Cerebellar cortex (tissue), 1 donor: ENCODE measurements at regions not wholly inside any gene's neighbourhood (a gene's known extent, or its start where the extent isn't known, plus 50 kb on each side); places are given as distances from the start of the nearest gene placed in this dataset.
"Not testable (repeated sequence)": the region's sequence is repeated elsewhere in the genome, so short reads cannot be mapped to it uniquely, and the experiment has no call there.

ENCODE experiments used
- DNase-seq: peaks from one replicate; pipeline ENCODE4 v3.0.0-alpha.2; 2015; ENCODE audit warnings: low spot score

GRCh38 chr11:82533628-82534327, 199.9 kb downstream of the FAM181B start:
- DNase-seq: no peak

DNA sequence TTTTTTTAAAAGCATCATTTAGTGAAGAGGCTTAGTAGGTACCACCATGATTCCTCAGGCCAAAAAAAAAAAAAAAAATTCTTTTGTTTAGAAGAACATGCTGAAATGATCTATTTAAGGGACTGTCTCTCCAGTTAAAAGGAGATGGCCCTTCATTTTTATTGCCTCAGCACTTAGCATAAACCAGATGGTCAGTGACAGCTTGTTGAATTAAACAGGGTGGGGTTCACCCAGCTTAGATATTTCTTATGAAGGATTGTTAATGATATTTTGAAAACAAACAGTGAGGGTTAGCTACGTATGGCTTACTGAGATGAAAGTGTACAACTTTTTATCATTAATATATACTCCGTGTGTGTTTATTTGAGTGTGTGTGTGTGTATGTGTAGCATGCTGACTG, 203.7 kb downstream of the FAM181B start:
- DNase-seq: peak; percentile 36

- DNase-seq: peak; percentile 46
Observed at GRCh38 chr11:82527081-82527584, 206.5 kb downstream of the FAM181B start.

GRCh38 chr11:82523141-82523540, 210.5 kb downstream of the FAM181B start:
- no peak for DNase-seq

- DNase-seq: no peak
Observed at GRCh38 chr11:82521427-82521826, 212.2 kb downstream of the FAM181B start.

GRCh38 chr11:82507288-82507687, 226.4 kb downstream of the FAM181B start:
- no peak for DNase-seq

DNA sequence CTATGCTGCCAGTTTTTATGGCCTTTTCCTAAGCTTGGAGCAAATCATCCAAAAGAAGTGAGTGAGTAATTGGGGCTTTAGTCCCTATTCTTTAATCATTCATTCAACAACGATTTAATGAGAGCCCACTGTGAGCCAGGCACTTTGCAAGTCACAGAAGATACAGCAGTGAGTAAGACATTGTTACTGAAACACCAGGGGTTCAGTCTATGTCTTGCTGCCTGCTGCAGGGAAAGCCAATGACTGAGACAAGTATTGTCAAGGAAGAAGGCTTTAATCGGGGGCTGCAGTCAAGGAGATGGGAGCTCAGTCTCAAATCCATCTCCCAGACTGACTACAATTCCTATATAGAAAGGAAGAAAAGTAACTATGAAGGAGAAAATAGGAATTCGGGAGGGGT, 228.3 kb downstream of the FAM181B start:
- DNase-seq: no peak

- not testable (repeated sequence) for DNase-seq
Observed at GRCh38 chr11:82501174-82501573, 232.5 kb downstream of the FAM181B start.

GRCh38 chr11:82494988-82495432, 238.7 kb downstream of the FAM181B start:
- peak; percentile 9 for DNase-seq

- no peak for DNase-seq
Observed at GRCh38 chr11:82474876-82475275, 258.8 kb downstream of the FAM181B start.

DNA sequence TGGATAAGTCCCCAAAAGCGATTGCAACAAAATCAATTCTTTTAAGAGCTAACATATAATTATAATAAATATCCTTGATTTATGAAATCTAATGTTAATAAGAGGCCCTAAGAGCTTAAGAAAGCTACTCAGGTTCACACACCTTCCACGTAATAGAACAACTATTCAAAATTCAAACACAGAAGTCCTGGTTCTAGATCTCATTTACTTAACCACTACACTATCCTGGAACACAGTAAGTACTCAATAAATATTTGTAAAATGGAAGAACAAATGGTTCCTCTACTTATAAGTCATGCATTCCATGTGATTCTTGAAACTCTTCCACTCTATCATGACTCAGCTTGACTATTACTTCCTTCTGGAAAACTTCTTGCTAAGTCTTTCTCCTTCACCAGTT, 268.2 kb downstream of the FAM181B start:
- no peak for DNase-seq

GRCh38 chr11:82462608-82463242, 270.9 kb downstream of the FAM181B start:
- DNase-seq: no peak

DNA sequence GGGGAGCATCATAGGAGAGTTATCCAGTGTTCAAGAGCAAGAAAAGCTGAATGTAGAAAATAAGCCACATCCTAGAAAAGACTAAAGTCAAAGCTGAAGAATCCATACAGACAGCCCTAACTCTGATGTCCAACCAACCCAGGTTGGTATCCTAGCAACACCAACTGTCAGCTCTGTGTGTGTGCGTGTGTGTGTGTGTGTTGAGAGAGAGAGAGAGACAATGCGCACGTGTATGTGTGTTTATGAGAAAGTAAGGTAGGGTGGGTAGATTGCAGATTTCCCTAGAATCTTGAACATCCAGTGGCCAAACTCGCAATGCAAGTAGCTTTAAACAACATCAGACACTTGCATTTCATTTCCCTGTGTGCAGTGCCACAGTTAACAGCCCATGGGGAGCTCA, 274.9 kb downstream of the FAM181B start:
- no peak for DNase-seq

DNA sequence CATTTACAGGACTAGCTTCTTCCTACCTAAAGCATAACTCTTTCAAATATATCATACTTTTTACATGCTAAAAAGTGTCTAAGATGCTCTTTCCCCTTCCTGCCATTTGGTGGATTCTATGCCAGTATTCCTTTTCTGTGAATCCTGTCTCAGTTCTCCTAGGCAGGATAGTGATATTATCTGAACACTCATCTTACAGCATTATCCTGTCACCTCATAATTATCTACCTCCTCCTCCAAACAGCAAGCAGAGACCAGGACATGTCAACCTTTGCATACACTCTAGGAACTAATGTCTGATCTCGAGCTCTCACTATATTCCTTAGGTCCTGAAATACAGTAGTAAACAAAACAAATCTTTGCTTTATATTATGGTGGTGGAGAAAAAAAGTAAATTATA, 275.5 kb downstream of the FAM181B start:
- DNase-seq: no peak

GRCh38 chr11:82450996-82451395, 282.7 kb downstream of the FAM181B start:
- DNase-seq: no peak

- DNase-seq: no peak
Observed at GRCh38 chr11:82406611-82407010, 327.1 kb downstream of the FAM181B start.

DNA sequence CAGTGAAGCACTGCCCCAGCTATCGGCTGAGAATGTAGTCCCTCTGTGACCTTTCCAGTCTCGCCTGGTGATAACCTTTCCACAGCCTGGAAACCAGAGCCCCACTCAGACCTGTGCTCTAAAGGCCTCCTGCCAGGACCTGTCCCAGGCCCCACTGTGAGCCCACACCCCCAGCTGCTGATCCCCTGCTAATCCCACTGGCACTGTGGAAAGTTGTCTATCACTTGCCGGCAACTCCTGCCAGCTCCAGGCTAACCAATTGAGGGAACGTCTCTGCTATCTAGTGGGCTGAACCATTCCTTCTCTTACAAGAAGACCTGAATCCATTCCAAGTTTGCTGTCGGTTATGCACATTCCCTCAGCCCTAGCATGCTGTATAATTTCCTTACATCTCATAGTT, 328.2 kb downstream of the FAM181B start:
- no peak for DNase-seq

GRCh38 chr11:82404981-82405380, 328.7 kb downstream of the FAM181B start:
- DNase-seq: no peak

GRCh38 chr11:82403640-82404305, 329.9 kb downstream of the FAM181B start:
- DNase-seq: no peak

- DNase-seq: no peak
Observed at GRCh38 chr11:82398300-82398815, 335.3 kb downstream of the FAM181B start.

- DNase-seq: not testable (repeated sequence)
Observed at GRCh38 chr11:82396639-82397038, 337.0 kb downstream of the FAM181B start.

DNA sequence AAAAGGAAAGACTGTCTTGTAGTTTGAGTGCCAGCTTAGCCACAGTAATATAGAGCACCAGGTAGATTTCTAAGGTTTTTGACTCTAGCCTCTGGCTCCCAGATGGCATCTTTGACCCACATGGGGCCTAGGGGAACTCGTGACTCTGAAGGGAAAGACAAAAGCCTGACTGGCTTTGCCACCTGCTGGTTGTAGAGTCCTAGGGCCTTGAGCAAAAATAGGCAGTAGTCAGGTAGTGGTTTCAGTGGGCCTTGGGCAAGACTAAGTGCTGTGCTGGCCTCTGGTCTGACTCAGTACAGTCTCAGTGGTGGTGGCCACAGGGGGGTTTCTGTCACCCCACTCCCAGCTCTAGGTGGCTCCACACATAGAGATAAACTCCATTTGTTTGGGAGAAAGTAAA, 349.4 kb downstream of the FAM181B start:
- no peak for DNase-seq
